Fibroblast of lung (primary cell): ENCODE measurements at regions not wholly inside any gene's neighbourhood (a gene's known extent, or its start where the extent isn't known, plus 50 kb on each side); places are given as distances from the start of the nearest gene placed in this dataset.

Experiments
- DNase-seq, 2 donors: peaks; one replicate each; pipeline versions ENCODE4 v3.0.0 to v3.0.0-alpha.2; 2010; ENCODE audit warnings: low read depth in 2 of 2
- H2AFZ ChIP-seq: 2 replicates; pipeline ENCODE4 v1.5.1; 2012; ENCODE audit warnings: low read length, control low read depth, inconsistent platforms
- H3K27ac ChIP-seq: 2 replicates; pipeline ENCODE4 v1.5.1; 2011; ENCODE audit warnings: low read length, control low read depth; ENCODE audit not compliant: insufficient read depth
- H3K27me3 ChIP-seq: 2 replicates; pipeline ENCODE4 v1.5.1; 2011; ENCODE audit warnings: mild to moderate bottlenecking, low read length; ENCODE audit not compliant: control insufficient read depth, insufficient read depth
- H3K36me3 ChIP-seq: 2 replicates; pipeline ENCODE4 v1.5.1; 2011; ENCODE audit warnings: low read length; ENCODE audit not compliant: control insufficient read depth, insufficient read depth
- H3K4me1 ChIP-seq: 2 replicates; pipeline ENCODE4 v1.5.1; 2011; ENCODE audit warnings: low read length; ENCODE audit not compliant: control insufficient read depth, insufficient read depth; ENCODE audit errors: extremely low read depth
- H3K4me2 ChIP-seq: 2 replicates; pipeline ENCODE4 v1.5.1; 2011; ENCODE audit warnings: low read length, control low read depth; ENCODE audit not compliant: insufficient read depth; ENCODE audit errors: extremely low read depth
- H3K4me3 ChIP-seq, 4 experiments: fragments of 200-600 bp in 1 of 4; sonication (generic) in 1 of 4; replicated peaks in 1 of 4; 2 replicates each; pipeline ENCODE4 v1.5.1; 2011 to 2016; ENCODE audit warnings: low read length in 4 of 4, low read depth in 3 of 4, mild to moderate bottlenecking in 3 of 4, control low read depth in 2 of 4, inconsistent platforms in 1 of 4, mixed read lengths in 1 of 4; ENCODE audit not compliant: insufficient read depth in 1 of 4; ENCODE audit errors: control extremely low read depth in 1 of 4
- H3K79me2 ChIP-seq: 2 replicates; pipeline ENCODE4 v1.5.1; 2012; ENCODE audit warnings: mild to moderate bottlenecking, low read length, inconsistent platforms; ENCODE audit not compliant: control insufficient read depth, insufficient read depth
- H3K9ac ChIP-seq: 2 replicates; pipeline ENCODE4 v1.5.1; 2011; ENCODE audit warnings: mild to moderate bottlenecking, low read length, control low read depth; ENCODE audit not compliant: insufficient read depth
- H3K9me3 ChIP-seq: 2 replicates; pipeline ENCODE4 v1.5.1; 2012; ENCODE audit warnings: low read depth, low read length; ENCODE audit not compliant: control insufficient read depth, insufficient read depth
- H4K20me1 ChIP-seq: 2 replicates; pipeline ENCODE4 v1.5.1; 2011; ENCODE audit warnings: low read length; ENCODE audit not compliant: control insufficient read depth, insufficient read depth; ENCODE audit errors: extremely low read depth
- EZH2 ChIP-seq: IDR thresholded peaks from 2 replicates; pipeline ENCODE4 v1.5.1; 2012; ENCODE audit warnings: low read length, control low read depth, mild to moderate bottlenecking; ENCODE audit errors: missing control alignments
- TF ChIP-seq, protein P1 (sequence below), 2 donors: IDR thresholded peaks in 1 of 2; conservative IDR thresholded peaks in 1 of 2; 1 replicate in 1 of 2; 2 replicates in 1 of 2; pipeline ENCODE4 v1.5.1; 2011 to 2012; ENCODE audit warnings: low read length in 2 of 2, control low read depth in 1 of 2, inconsistent platforms in 1 of 2, low read depth in 1 of 2, mild to moderate bottlenecking in 1 of 2

DNA sequence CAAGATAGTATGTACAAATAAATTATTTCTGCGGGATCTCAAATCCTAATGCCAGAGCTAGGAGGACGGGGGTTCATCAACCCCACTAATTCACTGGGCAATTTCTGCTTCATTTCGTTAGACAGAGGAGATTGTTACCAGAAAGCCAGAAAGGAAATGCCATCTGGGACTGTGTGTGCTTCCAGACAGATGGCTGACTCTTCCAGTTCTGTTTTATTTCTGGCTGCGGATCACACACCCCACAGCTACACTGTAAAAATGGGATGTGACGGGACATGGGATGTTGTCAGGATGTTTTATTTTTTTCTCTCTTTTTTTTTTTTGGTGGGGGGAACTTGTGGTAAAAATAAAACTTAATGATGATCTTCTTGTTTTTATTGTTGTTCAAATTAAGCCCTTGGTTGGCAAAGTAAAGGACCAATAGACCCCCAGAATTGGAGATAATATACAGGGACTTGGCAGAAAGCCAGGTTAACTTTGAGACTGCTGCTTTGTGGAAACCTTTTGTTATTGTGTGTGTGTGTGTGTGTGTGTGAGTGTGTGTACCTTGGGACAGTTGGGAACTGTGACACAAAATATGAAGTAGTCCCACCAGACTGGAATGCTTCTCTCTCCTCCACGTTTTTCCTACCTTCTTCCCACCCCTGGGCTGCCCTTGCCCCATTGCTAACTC, 114.5 kb downstream of the NUF2 start:
- H4K20me1 ChIP-seq = no peaks in the 10 kb centered on the region
- H3K4me2 ChIP-seq = no peak overlapping the region
- H3K27me3 ChIP-seq = no peaks in the 10 kb centered on the region
- H3K36me3 ChIP-seq = no peaks in the 10 kb centered on the region
- H3K79me2 ChIP-seq = no peaks in the 10 kb centered on the region
- H2AFZ ChIP-seq = no peak overlapping the region
- H3K4me3 ChIP-seq = no peak overlapping the region
- no peaks in the 10 kb centered on the region for H3K9me3 ChIP-seq
- H3K9ac ChIP-seq = no peak overlapping the region
- no peak for DNase-seq
- H3K4me1 ChIP-seq = no peaks in the 10 kb centered on the region
- no peak overlapping the region for H3K27ac ChIP-seq
- no peak for TF ChIP-seq EZH2
- TF ChIP-seq, protein P1, sequence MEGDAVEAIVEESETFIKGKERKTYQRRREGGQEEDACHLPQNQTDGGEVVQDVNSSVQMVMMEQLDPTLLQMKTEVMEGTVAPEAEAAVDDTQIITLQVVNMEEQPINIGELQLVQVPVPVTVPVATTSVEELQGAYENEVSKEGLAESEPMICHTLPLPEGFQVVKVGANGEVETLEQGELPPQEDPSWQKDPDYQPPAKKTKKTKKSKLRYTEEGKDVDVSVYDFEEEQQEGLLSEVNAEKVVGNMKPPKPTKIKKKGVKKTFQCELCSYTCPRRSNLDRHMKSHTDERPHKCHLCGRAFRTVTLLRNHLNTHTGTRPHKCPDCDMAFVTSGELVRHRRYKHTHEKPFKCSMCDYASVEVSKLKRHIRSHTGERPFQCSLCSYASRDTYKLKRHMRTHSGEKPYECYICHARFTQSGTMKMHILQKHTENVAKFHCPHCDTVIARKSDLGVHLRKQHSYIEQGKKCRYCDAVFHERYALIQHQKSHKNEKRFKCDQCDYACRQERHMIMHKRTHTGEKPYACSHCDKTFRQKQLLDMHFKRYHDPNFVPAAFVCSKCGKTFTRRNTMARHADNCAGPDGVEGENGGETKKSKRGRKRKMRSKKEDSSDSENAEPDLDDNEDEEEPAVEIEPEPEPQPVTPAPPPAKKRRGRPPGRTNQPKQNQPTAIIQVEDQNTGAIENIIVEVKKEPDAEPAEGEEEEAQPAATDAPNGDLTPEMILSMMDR (conservative IDR thresholded peaks at IDR 0.05 in 1 of 2, IDR thresholded peaks at IDR 0.05 in 1 of 2; ENCODE audit: low read depth in 1 of 2, low read length in 2 of 2) = no peak

DNA sequence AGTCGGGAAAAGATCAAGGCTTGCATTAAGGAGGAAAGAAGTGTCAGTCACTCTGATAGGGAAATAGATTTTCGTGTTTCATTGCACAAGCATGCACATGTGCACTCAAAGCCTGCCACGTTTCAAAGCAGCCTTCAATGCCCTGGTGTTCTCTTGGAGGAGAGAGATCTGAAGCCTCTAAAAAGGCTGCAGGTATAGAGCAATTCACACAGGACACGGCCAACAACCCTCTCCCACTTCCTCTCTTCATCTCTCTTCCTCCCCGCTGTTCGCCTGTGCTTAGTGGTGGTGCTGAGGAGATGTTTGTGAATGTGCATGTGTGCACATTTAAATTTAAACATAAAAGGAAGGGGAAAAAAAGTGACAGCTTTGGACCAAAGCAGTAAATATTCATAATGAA, 117.7 kb downstream of the NUF2 start:
- Histone ChIP-seq H3K27ac (no peak overlapping the region), H3K36me3 (no peaks in the 10 kb centered on the region)

DNA sequence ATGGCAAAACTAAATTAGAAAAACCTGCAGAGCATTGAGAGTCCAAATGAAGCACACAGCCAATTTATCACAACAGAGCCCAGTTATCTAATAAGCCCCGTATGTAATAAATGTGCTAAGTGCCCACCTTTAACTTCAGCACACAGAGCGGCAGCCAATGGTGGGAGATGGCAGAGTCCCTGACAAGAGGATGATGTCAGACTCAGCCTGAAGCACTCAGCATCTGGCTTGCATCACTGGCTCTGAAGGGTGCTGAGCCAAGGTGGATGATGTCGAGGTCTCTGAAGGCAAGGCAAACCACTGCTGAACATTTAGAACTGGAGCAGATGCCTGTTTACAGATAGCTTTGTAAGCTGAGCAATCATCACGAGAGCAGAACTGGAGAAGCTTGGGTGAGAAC, 118.3 kb downstream of the NUF2 start:
- no peak overlapping the region for H3K9ac ChIP-seq
- H4K20me1 ChIP-seq = no peaks in the 10 kb centered on the region
- H3K4me2 ChIP-seq = no peak overlapping the region
- no peaks in the 10 kb centered on the region for H3K36me3 ChIP-seq
- no peak overlapping the region for H3K4me3 ChIP-seq
- TF ChIP-seq, protein P1 (conservative IDR thresholded peaks at IDR 0.05 in 1 of 2, IDR thresholded peaks at IDR 0.05 in 1 of 2; ENCODE audit: low read depth in 1 of 2, low read length in 2 of 2) = no peak
- no peak for TF ChIP-seq EZH2
- no peaks in the 10 kb centered on the region for H3K79me2 ChIP-seq
- H3K4me1 ChIP-seq = no peaks in the 10 kb centered on the region
- no peak overlapping the region for H2AFZ ChIP-seq
- no peaks in the 10 kb centered on the region for H3K9me3 ChIP-seq
- DNase-seq = no peak
- no peaks in the 10 kb centered on the region for H3K27me3 ChIP-seq
- H3K27ac ChIP-seq = no peak overlapping the region

More for the DNA sequence above, 117.7 kb downstream of the NUF2 start:
- H3K27me3 ChIP-seq = no peaks in the 10 kb centered on the region
- no peak overlapping the region for H3K4me3 ChIP-seq
- H3K4me2 ChIP-seq = no peak overlapping the region
- no peak for TF ChIP-seq EZH2
- TF ChIP-seq, protein P1 (conservative IDR thresholded peaks at IDR 0.05 in 1 of 2, IDR thresholded peaks at IDR 0.05 in 1 of 2; ENCODE audit: low read depth in 1 of 2, low read length in 2 of 2) = no peak
- H3K9me3 ChIP-seq = no peaks in the 10 kb centered on the region
- H3K9ac ChIP-seq = no peak overlapping the region
- H4K20me1 ChIP-seq = no peaks in the 10 kb centered on the region
- DNase-seq = no peak
- H2AFZ ChIP-seq = no peak overlapping the region
- no peaks in the 10 kb centered on the region for H3K4me1 ChIP-seq
- no peaks in the 10 kb centered on the region for H3K79me2 ChIP-seq
